Activated CD8-positive, alpha-beta T cell treated with anti-CD3 and anti-CD28 coated beads for 36 hours (primary cell): ENCODE measurements at regions not wholly inside any gene's neighbourhood (a gene's known extent, or its start where the extent isn't known, plus 50 kb on each side); places are given as distances from the start of the nearest gene placed in this dataset.

ENCODE experiments used
- ATAC-seq: fragments of 200-7000 bp; cut with Tn5 transposase; one replicate; pipeline ENCODE4 v1.10.0; 2021; ENCODE audit warnings: mild to moderate bottlenecking, moderate library complexity
- CTCF ChIA-PET: fragments of 350-600 bp; sonication (Branson Sonifier 250); formaldehyde crosslinking; loops from one replicate; lab custom pipeline; 2021; ENCODE audit warnings: antibody characterized with exemption; lab: Charles Lee
- POLR2A ChIA-PET: fragments of 350-600 bp; sonication (Branson Sonifier 250); formaldehyde crosslinking; loops from one replicate; lab custom pipeline; 2021; ENCODE audit warnings: antibody characterized with exemption; lab: Charles Lee
- DNase-seq: peaks from one replicate; pipeline ENCODE4 v3.0.0-alpha.2; 2020
- H3K27ac Mint-ChIP-seq: one replicate; pipeline ENCODE4 v1.8.0; 2021; ENCODE audit warnings: mild to moderate bottlenecking, mixed read lengths
- H3K27me3 Mint-ChIP-seq: one replicate; pipeline ENCODE4 v1.8.0; 2021; ENCODE audit warnings: mixed read lengths
- H3K36me3 Mint-ChIP-seq: one replicate; pipeline ENCODE4 v1.8.0; 2021; ENCODE audit warnings: low read depth, mixed read lengths
- H3K4me1 Mint-ChIP-seq: one replicate; pipeline ENCODE4 v1.8.0; 2021; ENCODE audit warnings: low read depth, mixed read lengths
- H3K4me3 Mint-ChIP-seq: one replicate; pipeline ENCODE4 v1.8.0; 2021; ENCODE audit warnings: mild to moderate bottlenecking, moderate library complexity, mixed read lengths
- H3K9me3 Mint-ChIP-seq: one replicate; pipeline ENCODE4 v1.8.0; 2021; ENCODE audit warnings: mixed read lengths
- CTCF ChIP-seq: fragments of 200-600 bp; IDR thresholded peaks from one replicate; pipeline ENCODE4 v1.8.0; 2022; ENCODE audit warnings: antibody characterized with exemption, mild to moderate bottlenecking
- intact Hi-C: fragments of 100-400 bp; cut with micrococcal nuclease; formaldehyde crosslinking; loops from one replicate; pipeline ENCODE4 v1.10.0; 2022

DNA sequence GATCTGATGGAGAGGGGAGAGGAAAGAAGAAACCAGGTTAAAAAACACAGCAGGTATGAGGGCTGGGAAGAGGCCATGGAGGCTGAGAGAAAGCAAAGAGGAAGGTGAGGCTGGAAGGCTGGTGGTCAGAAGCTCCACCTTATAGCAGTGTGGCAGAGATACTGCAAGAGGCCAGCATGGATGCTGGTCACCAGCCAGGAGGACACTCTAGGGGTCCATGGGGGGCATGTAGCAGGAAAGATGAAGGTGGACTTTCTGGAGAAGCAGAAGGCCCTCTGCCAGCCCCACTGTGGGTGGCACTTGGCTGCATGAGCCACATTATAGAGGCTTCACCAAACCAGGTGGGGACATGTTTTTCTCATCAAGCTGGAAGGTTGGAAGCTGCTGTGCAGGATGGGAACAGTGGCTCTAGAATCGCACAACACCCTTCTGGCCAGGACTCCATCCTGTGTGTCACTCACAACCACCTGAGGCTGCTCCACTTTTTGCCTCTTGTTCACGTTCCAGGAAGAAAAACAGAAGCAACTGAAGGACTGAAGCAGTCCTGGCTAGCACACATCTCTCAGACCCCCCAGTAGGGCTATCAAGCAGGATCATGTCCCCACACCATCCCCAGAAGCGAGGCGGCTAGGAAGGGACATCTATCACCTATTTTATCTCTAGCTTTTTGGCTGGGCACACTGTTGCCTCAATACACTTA is 587.5 kb upstream of the MGMT start:
- Mint-ChIP-seq H3K9me3 (no peaks in the 10 kb centered on the region), H3K4me3 (no peak overlapping the region), H3K4me1 (no peaks in the 10 kb centered on the region), H3K27ac (no peak overlapping the region), H3K27me3 (no peaks in the 10 kb centered on the region), H3K36me3 (no peaks in the 10 kb centered on the region)
- no peak for ATAC-seq
- ChIA-PET POLR2A (no interaction called here), CTCF (no interaction called here)
- no peak for DNase-seq
- intact Hi-C loops = no loop called here
- no peak for TF ChIP-seq CTCF

- H3K4me3 Mint-ChIP-seq = no peak overlapping the region
- intact Hi-C loops = no loop called here
- ChIA-PET CTCF (no interaction called here), POLR2A (no interaction called here)
- H3K27me3 Mint-ChIP-seq = no peaks in the 10 kb centered on the region
- H3K9me3 Mint-ChIP-seq = no peaks in the 10 kb centered on the region
- no peak for ATAC-seq
- no peaks in the 10 kb centered on the region for H3K36me3 Mint-ChIP-seq
- H3K27ac Mint-ChIP-seq = no peak overlapping the region
- no peaks in the 10 kb centered on the region for H3K4me1 Mint-ChIP-seq
- no peak for DNase-seq
- TF ChIP-seq CTCF = no peak
Measured at GRCh38 chr10:128880159-128880725, 586.8 kb upstream of the MGMT start.

DNA sequence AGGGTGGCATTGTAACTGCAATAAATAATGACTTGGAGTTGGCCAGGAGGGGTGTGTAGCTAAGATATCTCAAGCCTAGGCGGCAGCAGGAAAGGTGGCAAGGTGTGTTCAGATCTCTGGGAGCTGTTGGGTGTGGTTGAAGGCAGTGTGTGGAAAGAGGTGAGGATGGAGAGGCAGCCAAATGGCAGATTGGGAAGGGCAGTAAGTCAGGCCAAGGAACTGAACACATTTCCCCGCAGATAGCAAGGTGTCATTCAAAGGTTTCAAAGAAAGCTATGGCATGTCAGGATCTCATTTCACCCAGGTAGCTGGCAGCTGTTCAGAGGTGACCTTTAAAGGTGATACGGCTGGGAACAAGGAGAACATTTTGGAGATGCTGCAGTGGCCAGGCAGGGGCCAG is 586.0 kb upstream of the MGMT start:
- H3K36me3 Mint-ChIP-seq = no peaks in the 10 kb centered on the region
- POLR2A ChIA-PET = no interaction called here

DNA sequence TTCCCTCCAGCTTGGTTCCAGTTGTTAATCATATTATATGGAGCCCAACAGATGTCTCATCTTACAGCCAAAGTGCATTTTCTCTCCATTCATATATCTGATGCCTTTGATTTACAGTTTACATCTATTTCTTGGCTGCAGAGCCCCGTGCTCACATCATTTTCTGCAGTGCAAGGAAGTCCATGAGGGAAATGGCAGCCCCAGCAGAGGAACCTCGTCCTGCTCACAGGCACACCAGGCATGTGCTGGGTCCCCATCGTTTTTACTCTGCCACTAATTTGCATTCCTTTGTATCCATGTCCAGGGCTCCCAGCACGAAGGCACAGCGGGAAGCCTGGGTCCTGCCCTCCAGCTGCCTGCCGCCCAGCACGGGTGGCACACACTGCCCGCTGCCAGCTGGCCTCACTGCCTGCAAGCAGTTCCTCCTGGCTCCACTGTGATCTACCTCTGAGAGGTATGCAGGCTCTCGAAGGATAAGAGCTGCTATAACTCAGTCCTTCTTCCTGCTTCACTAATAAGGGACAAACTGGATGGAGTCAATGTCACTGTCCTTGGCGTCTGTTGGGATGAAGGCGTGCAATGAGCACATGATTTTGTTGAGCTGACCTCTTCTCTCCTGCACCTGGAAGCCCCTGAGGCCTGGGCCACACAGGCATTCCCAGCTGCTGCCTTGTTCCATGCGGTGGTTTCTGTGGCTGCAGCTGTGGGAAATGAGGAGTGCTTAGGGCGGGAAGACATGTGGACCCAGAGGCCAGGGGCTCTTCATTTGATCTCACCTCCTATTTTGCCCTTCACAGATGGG is 583.6 kb upstream of the MGMT start:
- Mint-ChIP-seq H3K4me1 (no peaks in the 10 kb centered on the region), H3K9me3 (peaks cover 3% of the 10 kb centered on the region), H3K36me3 (no peaks in the 10 kb centered on the region), H3K27me3 (no peaks in the 10 kb centered on the region), H3K4me3 (no peak overlapping the region), H3K27ac (no peak overlapping the region)
- ChIA-PET POLR2A (no interaction called here), CTCF (no interaction called here)
- intact Hi-C loops = no loop called here
- no peak for TF ChIP-seq CTCF
- ATAC-seq (no peak), DNase-seq (no peak)

More for the DNA sequence above, 586.0 kb upstream of the MGMT start:
- CTCF ChIA-PET = no interaction called here
- TF ChIP-seq CTCF = no peak
- no peak overlapping the region for H3K27ac Mint-ChIP-seq
- no peaks in the 10 kb centered on the region for H3K27me3 Mint-ChIP-seq
- no peaks in the 10 kb centered on the region for H3K9me3 Mint-ChIP-seq
- intact Hi-C loops = no loop called here
- ATAC-seq = no peak
- no peak overlapping the region for H3K4me3 Mint-ChIP-seq
- no peaks in the 10 kb centered on the region for H3K4me1 Mint-ChIP-seq
- DNase-seq = no peak

DNA sequence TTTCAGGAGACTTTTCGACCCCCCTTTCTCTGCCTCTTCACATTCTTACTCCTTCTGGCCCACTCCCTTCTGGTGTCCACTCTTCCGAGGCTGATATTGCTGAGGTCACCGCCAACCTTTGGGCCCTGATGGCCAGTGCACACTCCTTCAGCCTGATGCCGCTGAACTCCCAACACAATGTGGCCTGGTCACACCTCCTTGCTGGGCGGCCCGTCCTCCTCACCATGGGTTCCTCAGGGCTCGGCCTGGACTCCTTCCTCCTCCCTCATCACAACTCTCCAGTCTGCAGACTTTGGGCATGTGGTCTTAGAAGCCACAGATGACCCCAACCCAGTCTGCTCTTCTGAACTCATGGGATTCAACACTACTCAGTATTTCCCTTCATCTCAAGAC is 583.0 kb upstream of the MGMT start:
- H3K4me3 Mint-ChIP-seq = no peak overlapping the region
- intact Hi-C loops = no loop called here
- DNase-seq (no peak), ATAC-seq (no peak)
- no peak for TF ChIP-seq CTCF
- no peaks in the 10 kb centered on the region for H3K27me3 Mint-ChIP-seq
- H3K9me3 Mint-ChIP-seq = peaks cover 5% of the 10 kb centered on the region
- no peaks in the 10 kb centered on the region for H3K36me3 Mint-ChIP-seq
- CTCF ChIA-PET = no interaction called here
- no peak overlapping the region for H3K27ac Mint-ChIP-seq
- POLR2A ChIA-PET = no interaction called here
- no peaks in the 10 kb centered on the region for H3K4me1 Mint-ChIP-seq
